ENCODE measurements at regions not wholly inside any gene's neighbourhood (a gene's known extent, or its start where the extent isn't known, plus 50 kb on each side); places are given as distances from the start of the nearest gene placed in this dataset.

DNA sequence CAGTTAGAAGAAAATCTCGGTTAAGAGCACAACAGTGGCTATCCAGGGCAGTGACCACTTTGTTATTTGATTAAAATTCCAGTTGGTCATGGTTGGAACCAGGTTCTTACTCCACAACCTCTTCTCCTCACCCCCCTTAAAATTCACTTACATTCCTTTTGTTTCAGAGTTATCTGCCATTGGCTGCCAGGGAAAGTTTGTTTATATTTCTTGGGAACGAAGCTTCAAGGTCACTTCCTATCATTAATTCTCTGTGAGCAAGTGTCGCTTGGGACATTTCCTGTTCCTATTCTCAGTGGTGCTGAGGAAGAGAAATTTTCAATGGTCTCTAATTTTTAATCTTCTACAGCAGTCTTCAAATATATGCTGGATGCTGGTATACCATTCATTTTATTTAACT is 121.1 kb upstream of the COL21A1 start (continued):
- TF ChIP-seq, protein P1, sequence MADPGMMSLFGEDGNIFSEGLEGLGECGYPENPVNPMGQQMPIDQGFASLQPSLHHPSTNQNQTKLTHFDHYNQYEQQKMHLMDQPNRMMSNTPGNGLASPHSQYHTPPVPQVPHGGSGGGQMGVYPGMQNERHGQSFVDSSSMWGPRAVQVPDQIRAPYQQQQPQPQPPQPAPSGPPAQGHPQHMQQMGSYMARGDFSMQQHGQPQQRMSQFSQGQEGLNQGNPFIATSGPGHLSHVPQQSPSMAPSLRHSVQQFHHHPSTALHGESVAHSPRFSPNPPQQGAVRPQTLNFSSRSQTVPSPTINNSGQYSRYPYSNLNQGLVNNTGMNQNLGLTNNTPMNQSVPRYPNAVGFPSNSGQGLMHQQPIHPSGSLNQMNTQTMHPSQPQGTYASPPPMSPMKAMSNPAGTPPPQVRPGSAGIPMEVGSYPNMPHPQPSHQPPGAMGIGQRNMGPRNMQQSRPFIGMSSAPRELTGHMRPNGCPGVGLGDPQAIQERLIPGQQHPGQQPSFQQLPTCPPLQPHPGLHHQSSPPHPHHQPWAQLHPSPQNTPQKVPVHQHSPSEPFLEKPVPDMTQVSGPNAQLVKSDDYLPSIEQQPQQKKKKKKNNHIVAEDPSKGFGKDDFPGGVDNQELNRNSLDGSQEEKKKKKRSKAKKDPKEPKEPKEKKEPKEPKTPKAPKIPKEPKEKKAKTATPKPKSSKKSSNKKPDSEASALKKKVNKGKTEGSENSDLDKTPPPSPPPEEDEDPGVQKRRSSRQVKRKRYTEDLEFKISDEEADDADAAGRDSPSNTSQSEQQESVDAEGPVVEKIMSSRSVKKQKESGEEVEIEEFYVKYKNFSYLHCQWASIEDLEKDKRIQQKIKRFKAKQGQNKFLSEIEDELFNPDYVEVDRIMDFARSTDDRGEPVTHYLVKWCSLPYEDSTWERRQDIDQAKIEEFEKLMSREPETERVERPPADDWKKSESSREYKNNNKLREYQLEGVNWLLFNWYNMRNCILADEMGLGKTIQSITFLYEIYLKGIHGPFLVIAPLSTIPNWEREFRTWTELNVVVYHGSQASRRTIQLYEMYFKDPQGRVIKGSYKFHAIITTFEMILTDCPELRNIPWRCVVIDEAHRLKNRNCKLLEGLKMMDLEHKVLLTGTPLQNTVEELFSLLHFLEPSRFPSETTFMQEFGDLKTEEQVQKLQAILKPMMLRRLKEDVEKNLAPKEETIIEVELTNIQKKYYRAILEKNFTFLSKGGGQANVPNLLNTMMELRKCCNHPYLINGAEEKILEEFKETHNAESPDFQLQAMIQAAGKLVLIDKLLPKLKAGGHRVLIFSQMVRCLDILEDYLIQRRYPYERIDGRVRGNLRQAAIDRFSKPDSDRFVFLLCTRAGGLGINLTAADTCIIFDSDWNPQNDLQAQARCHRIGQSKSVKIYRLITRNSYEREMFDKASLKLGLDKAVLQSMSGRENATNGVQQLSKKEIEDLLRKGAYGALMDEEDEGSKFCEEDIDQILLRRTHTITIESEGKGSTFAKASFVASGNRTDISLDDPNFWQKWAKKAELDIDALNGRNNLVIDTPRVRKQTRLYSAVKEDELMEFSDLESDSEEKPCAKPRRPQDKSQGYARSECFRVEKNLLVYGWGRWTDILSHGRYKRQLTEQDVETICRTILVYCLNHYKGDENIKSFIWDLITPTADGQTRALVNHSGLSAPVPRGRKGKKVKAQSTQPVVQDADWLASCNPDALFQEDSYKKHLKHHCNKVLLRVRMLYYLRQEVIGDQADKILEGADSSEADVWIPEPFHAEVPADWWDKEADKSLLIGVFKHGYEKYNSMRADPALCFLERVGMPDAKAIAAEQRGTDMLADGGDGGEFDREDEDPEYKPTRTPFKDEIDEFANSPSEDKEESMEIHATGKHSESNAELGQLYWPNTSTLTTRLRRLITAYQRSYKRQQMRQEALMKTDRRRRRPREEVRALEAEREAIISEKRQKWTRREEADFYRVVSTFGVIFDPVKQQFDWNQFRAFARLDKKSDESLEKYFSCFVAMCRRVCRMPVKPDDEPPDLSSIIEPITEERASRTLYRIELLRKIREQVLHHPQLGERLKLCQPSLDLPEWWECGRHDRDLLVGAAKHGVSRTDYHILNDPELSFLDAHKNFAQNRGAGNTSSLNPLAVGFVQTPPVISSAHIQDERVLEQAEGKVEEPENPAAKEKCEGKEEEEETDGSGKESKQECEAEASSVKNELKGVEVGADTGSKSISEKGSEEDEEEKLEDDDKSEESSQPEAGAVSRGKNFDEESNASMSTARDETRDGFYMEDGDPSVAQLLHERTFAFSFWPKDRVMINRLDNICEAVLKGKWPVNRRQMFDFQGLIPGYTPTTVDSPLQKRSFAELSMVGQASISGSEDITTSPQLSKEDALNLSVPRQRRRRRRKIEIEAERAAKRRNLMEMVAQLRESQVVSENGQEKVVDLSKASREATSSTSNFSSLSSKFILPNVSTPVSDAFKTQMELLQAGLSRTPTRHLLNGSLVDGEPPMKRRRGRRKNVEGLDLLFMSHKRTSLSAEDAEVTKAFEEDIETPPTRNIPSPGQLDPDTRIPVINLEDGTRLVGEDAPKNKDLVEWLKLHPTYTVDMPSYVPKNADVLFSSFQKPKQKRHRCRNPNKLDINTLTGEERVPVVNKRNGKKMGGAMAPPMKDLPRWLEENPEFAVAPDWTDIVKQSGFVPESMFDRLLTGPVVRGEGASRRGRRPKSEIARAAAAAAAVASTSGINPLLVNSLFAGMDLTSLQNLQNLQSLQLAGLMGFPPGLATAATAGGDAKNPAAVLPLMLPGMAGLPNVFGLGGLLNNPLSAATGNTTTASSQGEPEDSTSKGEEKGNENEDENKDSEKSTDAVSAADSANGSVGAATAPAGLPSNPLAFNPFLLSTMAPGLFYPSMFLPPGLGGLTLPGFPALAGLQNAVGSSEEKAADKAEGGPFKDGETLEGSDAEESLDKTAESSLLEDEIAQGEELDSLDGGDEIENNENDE (IDR thresholded peaks at IDR 0.05; ENCODE audit: insufficient replicate concordance, low read length) = no peak
- TF ChIP-seq BRCA1 (IDR thresholded peaks at IDR 0.05; ENCODE audit: low read depth, low read length) (no peak), CHD2 (IDR thresholded peaks at IDR 0.05; ENCODE audit: low read length) (no peak), SIX5 (IDR thresholded peaks at IDR 0.05; ENCODE audit: low read depth, low read length) (no peak), JUN (IDR thresholded peaks at IDR 0.05; ENCODE audit: low read depth, low read length) (no peak), RNF2 (IDR thresholded peaks at IDR 0.05; ENCODE audit: borderline replicate concordance, low read depth, low read length, missing control alignments, poor library complexity, severe bottlenecking) (no peak), JUND (IDR thresholded peaks at IDR 0.05; ENCODE audit: low read length) (no peak), TCF12 (IDR thresholded peaks at IDR 0.05; ENCODE audit: low read depth, low read length) (no peak), TBP (IDR thresholded peaks at IDR 0.05; ENCODE audit: low read depth, low read length) (no peak), FOSL1 (IDR thresholded peaks at IDR 0.05; ENCODE audit: insufficient read depth, low read depth, low read length) (no peak), SRF (IDR thresholded peaks at IDR 0.05; ENCODE audit: low read depth, low read length) (no peak)
- TF ChIP-seq, protein P2, sequence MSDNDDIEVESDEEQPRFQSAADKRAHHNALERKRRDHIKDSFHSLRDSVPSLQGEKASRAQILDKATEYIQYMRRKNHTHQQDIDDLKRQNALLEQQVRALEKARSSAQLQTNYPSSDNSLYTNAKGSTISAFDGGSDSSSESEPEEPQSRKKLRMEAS (IDR thresholded peaks at IDR 0.05) = no peak
